COLO829 (cell line): ENCODE measurements at regions not wholly inside any gene's neighbourhood (a gene's known extent, or its start where the extent isn't known, plus 50 kb on each side); places are given as distances from the start of the nearest gene placed in this dataset.
A peak's percentile ranks its signal among the peaks of the same experiment; 100 is the strongest.

Experiments used
- DNase-seq: peaks from one replicate; pipeline ENCODE4 v3.0.0; 2012; ENCODE audit warnings: low spot score

DNA sequence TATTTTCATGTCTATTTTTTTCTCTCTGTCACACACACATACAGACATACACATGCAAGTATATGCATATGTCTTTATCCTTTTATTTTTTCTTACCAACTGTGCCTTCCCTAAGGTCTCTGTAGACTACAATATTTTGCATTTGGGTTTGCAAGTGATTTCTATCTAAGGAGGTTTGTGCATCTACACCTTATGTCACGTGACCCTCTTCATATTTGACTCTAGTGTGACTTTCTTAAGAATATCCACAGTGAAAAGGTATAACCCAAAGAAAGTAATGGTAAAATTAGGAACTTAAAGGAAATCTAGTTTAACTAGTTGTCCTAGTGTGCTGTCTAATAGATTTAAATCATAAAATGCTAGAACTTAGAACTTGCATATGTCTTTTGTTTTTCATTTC is 298.8 kb upstream of the LRIG3 start:
- no peak for DNase-seq

DNA sequence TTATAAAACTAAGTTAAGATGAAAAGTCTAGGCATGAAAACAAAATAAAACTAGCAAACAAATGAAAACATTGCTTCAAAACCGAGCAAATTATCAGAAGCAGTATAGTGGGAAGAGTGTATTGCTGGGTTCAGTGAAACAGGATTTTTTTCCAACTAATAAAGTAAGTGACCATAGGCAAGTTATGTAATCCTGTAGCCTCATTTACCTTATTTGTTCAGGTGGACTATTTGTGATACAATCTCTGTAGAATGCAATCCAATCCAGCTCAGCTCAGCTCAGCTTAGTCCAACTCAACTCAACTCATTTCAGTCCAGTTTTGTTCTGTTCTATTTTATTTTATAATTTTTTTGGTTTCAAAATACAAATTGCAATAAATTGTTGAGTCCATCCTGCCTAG is 276.7 kb upstream of the LRIG3 start:
- DNase-seq: no peak

DNA sequence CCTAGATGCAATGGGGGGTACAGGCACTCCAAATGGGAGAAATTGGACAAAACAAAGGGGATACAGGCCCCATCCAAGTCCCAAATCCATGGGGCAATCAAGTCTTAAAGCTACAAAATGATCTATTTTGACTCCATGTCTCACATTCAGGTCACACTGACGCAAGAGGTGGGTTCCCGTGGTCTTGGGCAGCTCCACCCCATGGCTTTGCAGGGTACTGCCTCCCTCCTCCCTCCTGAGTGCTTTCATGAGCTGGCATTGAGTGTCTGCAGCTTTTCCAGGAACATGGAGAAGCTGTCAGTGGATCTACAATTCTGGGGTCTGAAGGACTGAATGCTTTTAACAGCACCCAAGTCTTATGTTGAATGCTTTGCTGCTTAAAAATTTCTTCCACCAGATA is 274.5 kb upstream of the LRIG3 start:
- DNase-seq: no peak

DNA sequence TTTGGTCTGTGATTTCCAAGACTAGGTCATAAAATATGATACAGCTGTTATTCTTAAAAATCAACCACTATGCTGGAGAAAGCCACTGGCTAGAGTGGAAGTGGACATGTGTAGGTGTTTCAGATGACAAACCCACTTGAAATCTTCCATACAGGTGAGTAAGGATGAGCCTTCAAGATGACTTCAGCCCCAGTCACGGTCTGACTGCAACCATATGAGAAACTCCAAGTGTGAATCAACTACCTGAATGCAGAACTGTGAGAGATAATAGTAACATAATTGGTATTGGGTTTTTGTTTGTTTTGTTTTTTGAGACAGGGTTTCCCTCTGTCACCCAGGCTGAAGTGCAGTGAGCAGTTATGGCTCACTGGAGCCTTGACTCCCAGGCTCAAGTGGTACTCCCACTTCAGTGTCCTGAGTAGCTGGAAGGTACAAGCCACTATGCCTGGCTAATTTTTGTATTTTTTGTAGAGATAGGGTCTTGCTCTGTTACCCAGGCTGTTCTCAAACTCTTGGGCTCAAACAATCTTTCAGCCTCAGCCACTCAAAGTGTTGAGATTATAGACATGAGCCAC is 273.3 kb upstream of the LRIG3 start:
- DNase-seq: no peak

DNA sequence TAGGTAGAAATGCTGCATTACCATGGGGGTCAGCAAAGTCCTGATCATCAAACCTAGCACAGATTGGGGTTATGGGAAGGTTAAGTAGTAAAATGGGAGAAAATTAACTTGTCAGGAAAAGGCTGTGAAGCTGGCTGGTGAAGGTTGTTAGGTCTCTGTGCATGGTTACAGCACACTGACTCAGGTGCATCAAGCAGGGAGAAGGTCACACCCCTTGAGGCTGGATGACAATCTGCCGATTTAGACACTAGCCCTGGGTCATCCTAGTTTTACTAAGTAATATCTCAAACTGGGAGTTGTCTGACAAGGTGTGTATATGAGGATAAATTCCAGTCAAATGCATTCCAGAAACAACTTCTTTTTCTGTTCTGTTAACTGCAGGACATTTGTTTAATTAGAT is 271.1 kb upstream of the LRIG3 start:
- no peak for DNase-seq

DNA sequence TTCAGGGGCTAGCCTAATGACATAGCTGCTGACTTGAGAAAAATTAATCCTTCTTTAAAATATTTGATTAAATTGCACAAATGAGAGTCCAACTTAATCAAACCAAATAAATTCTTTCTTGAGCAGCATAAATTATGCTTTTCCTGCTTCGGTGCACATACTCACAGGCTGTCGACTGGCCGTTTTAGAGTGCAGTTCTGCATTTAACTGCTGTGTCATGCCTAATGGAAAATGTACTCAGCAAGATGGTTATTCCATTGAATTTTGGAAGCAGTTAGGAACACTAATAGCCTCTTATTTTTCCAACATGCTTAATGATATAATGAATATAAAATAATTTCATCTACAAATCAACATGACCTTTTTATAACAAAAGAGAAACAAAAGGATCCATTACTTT is 266.1 kb upstream of the LRIG3 start:
- no peak for DNase-seq

DNA sequence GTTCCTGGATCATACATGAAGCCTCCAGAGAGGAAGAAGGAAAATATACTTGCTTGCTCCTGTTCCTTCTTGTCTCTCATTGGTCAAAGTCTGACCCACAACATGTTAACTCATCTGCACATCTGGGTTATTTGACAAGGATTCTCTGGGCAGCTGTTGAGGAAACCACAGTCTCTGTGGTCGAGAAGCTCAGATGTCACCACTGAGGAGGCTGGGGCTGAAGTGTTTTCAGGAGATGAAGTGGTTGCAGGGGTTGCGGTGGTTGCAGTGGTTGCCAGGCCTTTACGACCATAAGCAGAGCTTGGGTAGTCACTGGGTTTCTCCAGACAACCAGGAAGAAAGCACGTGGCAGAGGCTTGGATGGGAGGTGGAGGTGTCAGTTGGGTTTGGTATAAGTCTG is 265.0 kb upstream of the LRIG3 start:
- no peak for DNase-seq

DNA sequence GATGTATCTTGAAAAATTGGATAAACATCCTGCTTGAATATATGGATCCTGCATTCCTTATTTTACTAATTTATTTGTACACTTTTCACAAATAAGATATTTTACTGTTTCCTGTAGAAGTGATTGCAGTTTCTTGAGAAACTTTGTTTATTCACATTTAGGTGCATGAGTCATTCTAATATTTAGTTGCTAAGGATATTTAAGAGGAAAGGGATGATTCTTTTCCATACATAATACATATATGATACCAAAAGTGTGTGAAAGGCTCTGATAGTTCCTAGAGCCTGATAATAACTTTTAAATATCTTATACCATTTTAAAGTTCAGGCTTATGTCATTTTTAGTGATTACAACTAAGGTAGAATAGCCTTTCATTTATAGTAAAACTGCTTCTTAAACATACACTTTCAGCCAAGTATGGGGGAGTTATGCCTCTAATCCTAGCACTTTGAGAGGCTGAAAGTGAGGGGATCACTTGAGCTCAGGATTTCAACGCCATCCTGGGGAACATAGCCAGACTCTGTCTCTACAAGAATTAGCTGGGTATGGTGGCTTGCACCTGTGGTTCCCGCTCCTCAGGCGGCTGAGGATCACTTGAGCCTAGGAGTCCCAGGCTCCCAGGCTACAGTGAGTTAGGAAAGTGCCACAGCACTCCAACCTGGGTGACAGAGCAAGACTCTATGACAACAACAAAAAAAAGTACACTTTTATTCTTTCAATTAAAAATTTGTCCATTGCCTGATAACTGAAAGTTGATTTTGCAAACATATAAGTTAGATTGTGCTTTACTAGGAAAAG is 262.6 kb upstream of the LRIG3 start:
- DNase-seq: no peak

DNA sequence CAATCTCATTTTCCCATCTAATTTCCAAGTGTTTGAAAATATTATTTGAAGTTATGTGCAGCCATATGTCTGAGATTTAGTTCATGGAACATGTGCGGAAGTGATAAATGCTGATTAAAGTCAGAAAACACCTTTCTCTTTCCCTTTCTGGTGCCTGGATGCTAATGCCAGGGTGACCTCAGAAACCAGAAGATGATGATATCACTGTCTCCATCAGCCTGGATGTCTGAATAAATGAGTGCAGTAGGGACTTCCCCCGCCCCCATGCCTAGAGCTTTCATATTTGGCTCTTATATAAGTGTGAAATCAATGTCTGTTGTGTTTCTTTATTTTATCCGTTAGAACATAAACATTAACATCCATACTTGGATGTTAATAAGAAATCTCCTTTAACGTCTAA is 261.9 kb upstream of the LRIG3 start:
- DNase-seq: peak; percentile 5

DNA sequence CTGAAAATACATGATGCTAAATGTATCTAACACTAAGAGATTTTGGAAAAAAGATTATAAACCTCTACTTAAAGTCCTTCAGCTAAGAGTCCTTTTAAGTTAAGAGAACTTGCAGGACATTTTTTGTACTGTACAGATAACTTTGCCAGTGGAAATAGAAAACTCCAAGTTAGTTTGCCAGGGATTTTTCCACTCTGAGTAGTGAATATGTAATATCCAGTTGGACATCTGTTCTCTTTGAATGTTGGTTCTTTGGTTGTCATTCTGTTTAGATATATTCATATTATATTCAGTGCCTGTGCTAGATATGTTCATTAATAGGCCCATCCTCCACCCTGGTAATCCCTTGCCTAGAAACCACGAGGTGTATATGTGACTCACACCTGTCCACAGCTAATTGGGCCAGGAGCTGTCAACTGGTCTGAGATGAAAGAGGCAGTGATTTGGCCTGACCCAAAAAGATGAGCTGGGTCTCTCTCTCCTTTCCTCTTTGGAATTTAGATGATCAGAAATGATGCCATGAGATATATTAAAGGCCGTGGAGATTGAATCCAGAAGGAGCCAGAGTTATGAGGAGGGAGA is 261.0 kb upstream of the LRIG3 start:
- no peak for DNase-seq

DNA sequence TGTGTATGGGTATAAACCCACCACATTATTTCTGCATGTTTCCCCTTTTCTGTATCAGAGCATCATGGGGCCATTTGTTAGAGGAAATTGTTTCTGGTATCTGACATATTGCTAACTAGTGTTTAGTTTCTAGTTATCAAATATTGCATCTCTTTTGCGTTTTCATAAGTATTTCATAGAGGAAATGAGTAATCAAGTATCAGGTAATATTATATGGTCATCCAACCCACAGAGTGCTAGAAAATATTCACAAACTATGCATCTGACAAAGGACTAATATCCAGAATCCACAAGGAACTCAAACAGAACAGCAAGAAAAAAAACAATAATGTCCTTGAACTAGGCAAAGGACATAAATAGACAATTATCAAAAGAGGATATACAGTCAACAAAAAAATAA is 258.9 kb upstream of the LRIG3 start:
- DNase-seq: no peak

DNA sequence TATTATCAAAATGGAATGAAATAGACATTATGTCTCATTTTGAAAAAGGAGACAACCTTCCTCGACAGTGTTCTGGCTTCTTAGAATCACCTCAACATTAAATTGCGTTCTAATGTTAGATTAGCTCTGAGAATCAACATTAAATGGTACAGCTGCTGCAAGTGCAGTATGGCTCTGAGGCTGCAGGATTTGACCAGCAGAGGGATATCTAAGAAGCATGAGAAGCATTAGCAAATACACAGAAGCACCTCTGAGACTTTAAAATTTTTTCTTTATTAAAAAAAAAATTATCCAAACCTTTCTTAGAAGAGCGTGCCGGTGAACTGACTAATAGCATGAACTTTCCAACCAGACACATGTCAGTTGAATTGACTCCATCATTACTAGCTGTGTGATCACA is 253.4 kb upstream of the LRIG3 start:
- no peak for DNase-seq

DNA sequence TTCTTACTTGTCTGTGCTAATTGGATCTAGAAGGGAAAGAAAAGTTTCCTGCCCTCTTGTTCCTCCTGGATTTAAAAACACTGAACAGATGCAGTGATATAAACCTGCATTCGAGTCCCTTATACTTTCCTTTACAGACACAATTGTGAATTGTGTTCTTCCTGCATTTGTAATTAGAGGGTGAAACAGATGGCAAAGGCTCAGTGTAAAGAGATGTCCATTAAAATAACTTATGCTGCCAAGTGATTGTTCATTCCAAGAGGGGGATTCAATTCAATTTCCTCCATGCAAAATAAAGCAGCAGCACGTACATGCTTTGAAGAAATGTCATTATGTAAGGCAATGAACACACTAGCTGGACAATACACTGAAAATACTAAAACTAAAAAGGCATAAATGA is 248.3 kb upstream of the LRIG3 start:
- DNase-seq: no peak

DNA sequence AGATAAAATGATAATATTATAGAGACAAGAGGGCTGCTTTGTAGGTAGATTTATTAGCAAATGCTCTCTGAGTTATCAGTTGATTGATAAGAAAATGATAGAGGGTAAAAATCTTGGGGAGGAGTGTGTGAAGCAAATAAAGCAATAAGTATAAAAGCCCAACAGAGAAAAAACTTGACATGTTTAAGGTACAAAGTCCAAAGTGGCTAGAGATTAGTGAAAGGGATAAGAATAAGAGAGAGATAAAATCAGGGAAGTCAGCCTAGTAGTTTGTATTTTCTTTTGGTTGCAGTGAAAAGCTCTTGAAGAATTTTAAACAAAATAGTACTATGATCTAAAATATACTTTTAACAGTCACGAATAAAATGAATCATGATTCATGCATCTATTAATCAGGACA is 246.2 kb upstream of the LRIG3 start:
- DNase-seq: no peak

DNA sequence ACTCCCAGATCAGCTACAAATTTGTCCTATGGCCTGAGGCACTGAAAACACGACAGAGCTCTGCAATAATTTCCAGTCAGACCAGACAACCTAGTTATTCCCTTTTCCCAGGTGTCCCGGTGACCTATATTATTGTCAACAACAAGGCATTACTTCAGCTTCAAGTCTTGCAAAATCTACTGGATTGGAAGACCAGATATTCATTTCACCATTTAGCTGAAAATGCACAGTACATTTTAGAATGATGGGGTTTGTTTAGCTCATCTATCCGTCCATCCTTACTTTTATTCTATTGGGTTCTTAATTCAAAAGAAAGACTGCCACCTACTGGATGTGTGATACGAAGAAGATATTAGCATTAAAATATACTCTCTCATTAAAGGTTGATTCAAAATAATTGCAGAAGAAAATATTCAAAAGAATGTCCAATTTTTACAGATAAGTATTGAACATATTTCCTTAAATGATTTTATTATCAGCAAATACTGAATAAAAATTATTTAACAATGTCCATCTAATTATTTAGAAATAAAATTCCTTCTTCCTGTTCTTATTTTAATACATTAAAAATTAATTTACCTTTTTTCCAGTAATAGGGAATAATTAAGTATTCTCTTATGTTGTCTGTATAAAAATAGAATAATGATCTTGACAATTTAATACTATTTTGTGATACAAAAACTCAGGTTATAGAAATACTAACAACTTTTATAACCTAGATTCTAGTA is 244.9 kb upstream of the LRIG3 start:
- DNase-seq: no peak

DNA sequence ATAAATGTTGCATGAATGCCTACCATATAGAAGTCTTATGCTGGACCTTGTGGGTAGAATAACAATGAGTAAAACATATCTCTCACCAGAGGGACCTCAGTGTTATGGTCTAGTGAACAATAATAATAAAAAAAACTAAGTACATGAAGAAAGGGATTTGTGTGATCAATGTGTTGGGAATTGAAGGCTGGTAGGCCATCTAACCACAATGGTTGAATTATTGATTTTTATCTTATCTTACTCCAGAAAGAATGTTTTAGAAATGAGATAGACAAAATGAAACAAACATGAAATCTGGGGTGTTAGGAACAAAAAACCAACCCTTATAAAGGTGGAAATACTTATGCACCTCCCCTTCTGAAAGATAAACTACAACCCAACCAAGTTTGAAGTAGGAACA is 243.9 kb upstream of the LRIG3 start:
- no peak for DNase-seq

DNA sequence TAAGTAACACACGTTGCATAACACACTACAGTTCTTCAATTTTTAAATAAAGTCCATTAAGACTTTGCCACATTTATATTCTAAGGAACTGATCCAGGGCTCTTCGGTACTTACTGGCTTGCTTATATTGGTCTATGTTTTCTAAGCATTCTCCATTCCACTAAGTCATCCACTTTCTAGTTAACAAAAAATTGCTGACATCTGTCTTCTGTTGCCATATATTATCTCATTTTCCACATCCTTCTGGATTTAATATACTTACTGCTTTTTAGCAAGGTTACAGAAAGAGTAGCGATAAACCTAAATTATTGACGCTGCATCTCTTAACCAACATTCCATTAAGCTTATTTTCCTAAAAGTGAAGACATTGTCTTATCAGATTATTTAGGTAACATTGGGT is 238.4 kb upstream of the LRIG3 start:
- DNase-seq: no peak

DNA sequence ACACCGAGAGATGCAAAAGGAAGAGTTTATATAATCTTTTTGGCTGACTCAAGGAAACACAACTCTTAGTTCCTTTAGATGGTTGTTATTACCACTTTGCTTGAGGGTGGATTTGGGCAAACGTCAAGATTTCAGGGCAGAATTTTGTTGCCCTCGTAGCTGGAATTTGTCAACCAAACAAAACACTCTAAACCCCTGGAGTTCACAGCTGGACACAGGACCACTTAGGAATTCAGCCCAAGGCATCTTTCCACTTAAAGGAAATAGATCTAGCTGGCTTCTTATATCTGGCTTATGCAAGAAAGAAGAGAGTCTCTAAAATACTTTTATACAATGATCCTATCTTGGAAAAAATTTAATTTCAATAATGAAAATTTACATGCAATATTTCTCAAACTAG is 237.8 kb upstream of the LRIG3 start:
- no peak for DNase-seq

DNA sequence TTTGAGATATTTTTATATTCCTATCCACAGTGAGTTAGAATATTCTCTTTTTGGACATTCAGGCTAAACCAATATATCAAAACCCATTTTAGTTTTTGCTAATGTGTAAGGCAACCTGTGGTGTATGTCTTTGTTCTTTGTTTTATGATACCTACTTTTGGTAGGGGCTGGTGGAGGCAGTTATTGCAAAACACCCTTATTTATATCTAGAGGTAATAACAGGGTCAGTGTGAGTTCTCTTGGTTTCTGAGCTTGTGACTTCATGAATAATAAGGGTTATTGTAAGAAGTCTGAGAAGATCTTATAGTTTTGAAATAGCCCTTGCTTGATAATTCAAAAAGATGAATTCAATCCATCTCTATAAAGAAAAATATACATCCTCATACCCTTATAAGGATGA is 235.1 kb upstream of the LRIG3 start:
- no peak for DNase-seq

DNA sequence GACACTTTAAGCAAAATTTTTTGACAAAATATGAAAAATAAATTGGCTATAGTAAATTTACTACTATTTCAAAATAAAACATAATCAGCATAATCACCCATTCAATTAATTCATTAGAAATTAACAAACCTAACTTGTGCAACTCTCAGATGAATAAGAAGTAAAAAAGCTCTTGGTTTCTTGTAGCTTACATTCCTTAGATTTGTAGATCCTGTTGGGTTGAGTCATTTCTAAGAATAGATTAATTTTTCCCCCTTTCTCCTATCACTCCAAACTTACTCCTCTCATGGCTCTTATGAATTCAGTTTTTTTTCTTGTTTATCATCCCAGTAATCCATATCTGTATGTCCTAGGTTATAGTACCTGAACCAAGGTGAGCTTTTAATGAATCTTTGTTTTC is 230.9 kb upstream of the LRIG3 start:
- peak; percentile 4 for DNase-seq

DNA sequence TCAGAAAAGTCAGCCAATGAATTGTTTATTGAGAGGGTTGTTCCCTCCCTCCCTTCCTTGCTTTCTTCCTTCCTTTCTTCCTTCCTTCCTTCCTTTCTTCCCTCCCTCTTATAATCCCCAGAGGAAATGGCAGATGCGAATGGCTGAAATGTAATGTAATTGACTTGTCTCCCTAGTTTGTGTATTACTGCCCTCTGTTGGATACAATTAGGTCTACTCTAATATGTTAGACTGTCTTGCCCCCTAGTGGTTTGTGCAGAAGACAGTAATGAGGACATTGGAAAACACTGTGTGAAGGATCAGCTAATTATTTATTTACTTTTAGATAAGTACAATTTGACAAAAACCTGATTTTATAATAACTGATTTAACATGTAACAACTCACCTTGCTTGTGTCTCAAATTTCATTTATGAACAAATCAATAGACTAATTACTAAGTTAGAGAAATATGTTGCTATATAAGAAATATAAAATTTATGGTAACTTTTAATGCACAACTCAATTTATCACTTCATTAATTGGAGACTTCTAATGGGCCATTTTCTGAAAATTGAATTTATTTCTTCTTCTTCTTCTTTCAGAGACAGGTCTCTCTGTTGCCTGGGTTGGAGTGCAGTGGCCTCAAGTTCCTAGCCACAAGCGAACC is 229.8 kb upstream of the LRIG3 start:
- peak; percentile 68 for DNase-seq

DNA sequence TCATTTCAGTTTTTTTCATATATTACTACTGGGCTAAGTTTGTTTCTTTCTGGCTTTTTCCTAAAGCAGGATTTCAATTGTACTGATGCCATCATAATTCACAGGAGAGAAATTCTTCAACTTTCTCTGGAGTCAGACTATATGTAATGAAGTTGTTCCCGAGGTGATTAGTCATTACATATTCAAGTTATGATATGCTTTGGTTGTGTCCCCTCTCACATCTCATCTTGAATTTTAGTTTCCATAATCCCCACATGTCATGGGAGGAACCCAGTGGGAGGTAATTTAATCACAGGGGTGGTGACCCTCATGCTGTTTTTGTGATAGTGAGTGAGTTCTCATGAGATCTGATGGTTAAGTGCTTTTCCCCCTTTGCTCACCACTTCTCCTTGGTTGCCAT is 227.5 kb upstream of the LRIG3 start:
- DNase-seq: no peak
